ENCODE measurements at regions not wholly inside any gene's neighbourhood (a gene's known extent, or its start where the extent isn't known, plus 50 kb on each side); places are given as distances from the start of the nearest gene placed in this dataset.

DNA sequence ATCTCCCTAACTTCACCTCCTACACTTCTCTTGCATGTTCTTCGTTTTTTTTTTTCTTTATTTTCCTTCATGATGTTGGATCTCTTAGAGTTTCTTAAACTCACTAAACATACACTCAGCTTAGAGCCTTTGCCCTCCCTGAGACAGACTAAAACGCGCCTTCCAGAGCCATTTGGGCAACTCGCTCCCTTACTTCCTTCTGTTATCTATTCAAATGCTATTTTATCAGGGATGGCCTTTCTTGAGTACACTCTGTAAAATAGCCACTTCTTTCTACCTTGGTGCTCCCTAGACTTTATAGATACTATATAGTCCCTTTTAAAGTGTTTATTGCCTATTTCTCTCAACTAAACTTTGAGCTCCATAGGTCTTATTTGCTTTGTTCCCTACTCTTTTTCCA is 598.2 kb upstream of the NECTIN3 start:
- no peak for DNase-seq (ENCODE audit: extremely low read depth, insufficient read length)
- TF ChIP-seq, protein P1, sequence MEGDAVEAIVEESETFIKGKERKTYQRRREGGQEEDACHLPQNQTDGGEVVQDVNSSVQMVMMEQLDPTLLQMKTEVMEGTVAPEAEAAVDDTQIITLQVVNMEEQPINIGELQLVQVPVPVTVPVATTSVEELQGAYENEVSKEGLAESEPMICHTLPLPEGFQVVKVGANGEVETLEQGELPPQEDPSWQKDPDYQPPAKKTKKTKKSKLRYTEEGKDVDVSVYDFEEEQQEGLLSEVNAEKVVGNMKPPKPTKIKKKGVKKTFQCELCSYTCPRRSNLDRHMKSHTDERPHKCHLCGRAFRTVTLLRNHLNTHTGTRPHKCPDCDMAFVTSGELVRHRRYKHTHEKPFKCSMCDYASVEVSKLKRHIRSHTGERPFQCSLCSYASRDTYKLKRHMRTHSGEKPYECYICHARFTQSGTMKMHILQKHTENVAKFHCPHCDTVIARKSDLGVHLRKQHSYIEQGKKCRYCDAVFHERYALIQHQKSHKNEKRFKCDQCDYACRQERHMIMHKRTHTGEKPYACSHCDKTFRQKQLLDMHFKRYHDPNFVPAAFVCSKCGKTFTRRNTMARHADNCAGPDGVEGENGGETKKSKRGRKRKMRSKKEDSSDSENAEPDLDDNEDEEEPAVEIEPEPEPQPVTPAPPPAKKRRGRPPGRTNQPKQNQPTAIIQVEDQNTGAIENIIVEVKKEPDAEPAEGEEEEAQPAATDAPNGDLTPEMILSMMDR (IDR thresholded peaks at IDR 0.05; ENCODE audit: insufficient read depth, low read length, poor library complexity, severe bottlenecking), result no peak

DNA sequence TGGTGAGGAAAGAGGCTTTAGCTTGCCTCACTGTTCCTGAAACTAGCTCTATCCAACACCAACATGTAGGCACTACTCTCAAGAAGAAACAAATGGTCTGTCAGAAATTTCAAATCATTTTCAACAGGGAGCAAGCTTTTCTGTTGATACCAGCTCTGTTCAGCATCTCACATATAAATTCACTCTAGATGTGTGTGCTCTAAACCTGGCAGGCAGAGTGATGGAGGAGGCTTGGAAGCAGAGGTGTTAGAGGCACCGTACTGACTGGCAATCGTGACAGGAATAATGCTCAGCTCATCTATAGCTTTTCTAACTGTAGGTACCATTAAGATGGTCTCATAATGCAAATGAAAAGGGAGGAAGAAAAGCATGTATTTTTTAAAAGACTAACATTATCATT is 597.2 kb upstream of the NECTIN3 start:
- no peak for DNase-seq (ENCODE audit: extremely low read depth, insufficient read length)
- H3K27me3 ChIP-seq (replicated peaks; ENCODE audit: control insufficient read depth, insufficient read depth, low read length), result no peaks in the 10 kb centered on the region
- no peaks in the 10 kb centered on the region for H3K36me3 ChIP-seq (ENCODE audit: control insufficient read depth, insufficient read depth, low read length)
- TF ChIP-seq, protein P1 (IDR thresholded peaks at IDR 0.05; ENCODE audit: insufficient read depth, low read length, poor library complexity, severe bottlenecking), result no peak
- H3K4me3 ChIP-seq (replicated peaks; ENCODE audit: low read depth, low read length), result no peak overlapping the region

More for the DNA sequence above, 598.2 kb upstream of the NECTIN3 start:
- H3K36me3 ChIP-seq (ENCODE audit: control insufficient read depth, insufficient read depth, low read length), result no peaks in the 10 kb centered on the region
- no peak overlapping the region for H3K4me3 ChIP-seq (replicated peaks; ENCODE audit: low read depth, low read length)
- no peaks in the 10 kb centered on the region for H3K27me3 ChIP-seq (replicated peaks; ENCODE audit: control insufficient read depth, insufficient read depth, low read length)

DNA sequence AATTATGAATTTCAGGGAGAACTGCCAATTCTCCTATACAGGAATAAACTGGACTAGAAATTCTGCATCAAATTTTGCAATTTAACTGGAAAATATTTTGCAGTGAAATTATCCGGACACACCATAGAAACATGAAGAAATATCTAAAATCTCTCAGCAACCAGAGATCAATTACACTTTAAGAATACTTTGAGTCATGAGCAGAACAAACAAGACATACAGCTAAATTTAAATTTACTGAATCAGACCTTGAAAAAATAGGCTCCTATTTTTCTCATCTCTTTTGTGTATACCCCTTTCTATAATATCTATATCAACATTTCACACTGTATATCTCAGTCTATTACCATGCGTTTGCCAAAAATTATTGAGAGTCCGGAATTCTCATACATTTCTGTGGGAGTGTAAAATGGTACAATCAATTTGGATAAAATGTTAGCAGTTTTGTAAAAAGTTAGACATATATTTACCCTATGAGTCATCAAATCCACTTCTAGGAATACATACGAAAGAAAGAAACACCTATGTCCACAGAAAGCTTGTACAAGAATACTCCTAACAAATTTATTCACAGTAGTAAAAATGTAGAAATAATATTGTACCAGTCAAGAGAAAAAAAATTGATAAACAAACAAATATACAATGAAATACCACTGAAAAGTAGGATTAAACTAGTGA is 593.1 kb upstream of the NECTIN3 start:
- TF ChIP-seq, protein P1 (IDR thresholded peaks at IDR 0.05; ENCODE audit: insufficient read depth, low read length, poor library complexity, severe bottlenecking), result no peak
- no peak for DNase-seq (ENCODE audit: extremely low read depth, insufficient read length)
- Histone ChIP-seq H3K27me3 (replicated peaks; ENCODE audit: control insufficient read depth, insufficient read depth, low read length) (no peaks in the 10 kb centered on the region), H3K36me3 (ENCODE audit: control insufficient read depth, insufficient read depth, low read length) (no peaks in the 10 kb centered on the region), H3K4me3 (replicated peaks; ENCODE audit: low read depth, low read length) (no peak overlapping the region)

DNA sequence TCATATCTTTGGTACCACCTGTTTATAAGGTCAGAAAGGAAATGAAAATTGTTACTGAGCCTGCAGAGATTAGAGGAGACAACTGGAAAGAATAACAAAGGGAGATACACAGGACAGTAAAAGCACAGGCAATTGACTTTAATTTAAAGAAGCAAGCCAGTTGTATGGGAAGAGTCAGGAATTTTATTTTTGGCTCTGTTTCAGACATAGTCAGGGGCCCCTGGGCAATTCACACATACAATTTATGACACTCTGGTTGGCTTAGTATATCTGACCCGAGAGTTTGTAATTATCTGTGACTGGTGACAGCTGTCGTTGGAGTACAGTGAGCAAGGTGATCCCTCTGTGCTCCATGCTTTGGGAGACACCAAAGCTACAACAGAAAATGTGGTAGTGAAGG is 591.9 kb upstream of the NECTIN3 start:
- no peaks in the 10 kb centered on the region for H3K36me3 ChIP-seq (ENCODE audit: control insufficient read depth, insufficient read depth, low read length)
- no peak for DNase-seq (ENCODE audit: extremely low read depth, insufficient read length)
- H3K4me3 ChIP-seq (replicated peaks; ENCODE audit: low read depth, low read length), result no peak overlapping the region
- H3K27me3 ChIP-seq (replicated peaks; ENCODE audit: control insufficient read depth, insufficient read depth, low read length), result no peaks in the 10 kb centered on the region
- TF ChIP-seq, protein P1 (IDR thresholded peaks at IDR 0.05; ENCODE audit: insufficient read depth, low read length, poor library complexity, severe bottlenecking), result no peak

DNA sequence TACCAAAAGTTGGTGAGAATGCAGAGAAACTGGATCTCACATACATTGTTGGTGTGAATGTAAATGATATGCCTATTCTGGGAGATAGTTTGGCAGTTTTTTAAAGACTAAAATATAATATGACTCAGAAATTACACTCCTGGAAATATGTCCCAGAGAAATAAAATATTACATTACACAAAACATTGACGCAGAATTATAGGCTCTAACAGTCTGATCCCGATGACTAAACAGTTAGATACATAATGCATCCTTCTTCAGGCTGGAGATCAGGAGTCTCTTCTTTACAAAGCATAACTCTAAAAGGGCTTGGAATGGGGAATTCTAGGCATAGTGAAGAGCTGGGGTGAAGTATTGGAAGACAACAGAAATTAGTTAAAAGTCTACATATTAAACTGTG is 586.2 kb upstream of the NECTIN3 start:
- Histone ChIP-seq H3K36me3 (ENCODE audit: control insufficient read depth, insufficient read depth, low read length) (no peaks in the 10 kb centered on the region), H3K27me3 (replicated peaks; ENCODE audit: control insufficient read depth, insufficient read depth, low read length) (no peaks in the 10 kb centered on the region), H3K4me3 (replicated peaks; ENCODE audit: low read depth, low read length) (no peak overlapping the region)
- no peak for DNase-seq (ENCODE audit: extremely low read depth, insufficient read length)
- TF ChIP-seq, protein P1 (IDR thresholded peaks at IDR 0.05; ENCODE audit: insufficient read depth, low read length, poor library complexity, severe bottlenecking), result no peak

DNA sequence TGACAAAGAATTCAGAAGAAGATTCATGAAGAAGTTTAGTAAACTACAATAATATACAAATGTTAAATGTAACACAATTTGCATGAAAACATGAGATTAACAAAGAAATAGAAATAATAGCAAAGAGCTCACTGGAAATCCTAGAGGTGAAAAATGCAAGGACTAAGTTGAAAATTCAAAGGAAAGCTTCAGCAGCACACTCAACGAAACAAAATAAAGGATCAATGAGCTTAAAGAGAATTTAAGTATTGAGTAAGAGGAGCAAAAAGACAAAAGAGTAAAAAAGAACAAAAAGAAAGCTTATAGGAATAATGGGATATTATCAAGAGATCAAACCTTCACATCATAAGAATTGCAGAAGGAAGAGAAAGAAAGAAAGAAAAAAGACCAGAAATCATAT is 583.8 kb upstream of the NECTIN3 start:
- DNase-seq (ENCODE audit: extremely low read depth, insufficient read length), result no peak
- Histone ChIP-seq H3K4me3 (replicated peaks; ENCODE audit: low read depth, low read length) (no peak overlapping the region), H3K27me3 (replicated peaks; ENCODE audit: control insufficient read depth, insufficient read depth, low read length) (no peaks in the 10 kb centered on the region), H3K36me3 (ENCODE audit: control insufficient read depth, insufficient read depth, low read length) (no peaks in the 10 kb centered on the region)
- TF ChIP-seq, protein P1 (IDR thresholded peaks at IDR 0.05; ENCODE audit: insufficient read depth, low read length, poor library complexity, severe bottlenecking), result no peak
